ENCODE measurements at regions not wholly inside any gene's neighbourhood (a gene's known extent, or its start where the extent isn't known, plus 50 kb on each side); places are given as distances from the start of the nearest gene placed in this dataset.
"Not testable (repeated sequence)": the region's sequence is repeated elsewhere in the genome, so short reads cannot be mapped to it uniquely, and the experiment has no call there.

GRCh38 chr21:38041493-38041892, 125.2 kb upstream of the KCNJ6 start:
- no peak for DNase-seq

- DNase-seq: no peak
Measured at GRCh38 chr21:38042246-38042645, 126.0 kb upstream of the KCNJ6 start.

GRCh38 chr21:38048167-38048566, 131.9 kb upstream of the KCNJ6 start:
- DNase-seq: peak; percentile 20

GRCh38 chr21:38054334-38054733, 138.1 kb upstream of the KCNJ6 start:
- no peak for DNase-seq

- DNase-seq: no peak
Measured at GRCh38 chr21:38056481-38056880, 140.2 kb upstream of the KCNJ6 start.

- DNase-seq: no peak
Measured at GRCh38 chr21:38057626-38058025, 141.4 kb upstream of the KCNJ6 start.

GRCh38 chr21:38060533-38060932, 144.3 kb upstream of the KCNJ6 start:
- DNase-seq: no peak

- no peak for DNase-seq
Measured at GRCh38 chr21:38067086-38067739, 151.0 kb upstream of the KCNJ6 start.

GRCh38 chr21:38072489-38072888, 156.2 kb upstream of the KCNJ6 start:
- DNase-seq: no peak

- no peak for DNase-seq
Measured at GRCh38 chr21:38075833-38076587, 159.8 kb upstream of the KCNJ6 start.

- DNase-seq: no peak
Measured at GRCh38 chr21:38077569-38077968, 161.3 kb upstream of the KCNJ6 start.

GRCh38 chr21:38080888-38081287, 164.6 kb upstream of the KCNJ6 start:
- DNase-seq: no peak

- DNase-seq: no peak
Measured at GRCh38 chr21:38081708-38082107, 165.5 kb upstream of the KCNJ6 start.

GRCh38 chr21:38082936-38083485, 166.8 kb upstream of the KCNJ6 start:
- no peak for DNase-seq

- DNase-seq: no peak
Measured at GRCh38 chr21:38083535-38083934, 167.3 kb upstream of the KCNJ6 start.

- no peak for DNase-seq
Measured at GRCh38 chr21:38086580-38086979, 170.2 kb upstream of the KCNJ15 start.

GRCh38 chr21:38088916-38089762, 167.7 kb upstream of the KCNJ15 start:
- no peak for DNase-seq

GRCh38 chr21:38089763-38090046, 167.1 kb upstream of the KCNJ15 start:
- DNase-seq: no peak

- not testable (repeated sequence) for DNase-seq
Measured at GRCh38 chr21:38091061-38091460, 165.7 kb upstream of the KCNJ15 start.

- no peak for DNase-seq
Measured at GRCh38 chr21:38092051-38092450, 164.7 kb upstream of the KCNJ15 start.

- DNase-seq: no peak
Measured at GRCh38 chr21:38095220-38095619, 161.6 kb upstream of the KCNJ15 start.

GRCh38 chr21:38097789-38098188, 159.0 kb upstream of the KCNJ15 start:
- no peak for DNase-seq

- DNase-seq: no peak
Measured at GRCh38 chr21:38112219-38112789, 144.5 kb upstream of the KCNJ15 start.
